H1 (cell line): ENCODE measurements at regions not wholly inside any gene's neighbourhood (a gene's known extent, or its start where the extent isn't known, plus 50 kb on each side); places are given as distances from the start of the nearest gene placed in this dataset.

Source experiments
- SIX5 ChIP-seq: IDR thresholded peaks from 2 replicates; pipeline ENCODE4 v1.6.1; 2011; ENCODE audit warnings: mild to moderate bottlenecking, low read depth, low read length
- SP1 ChIP-seq: IDR thresholded peaks from 2 replicates; pipeline ENCODE4 v1.6.1; 2011; ENCODE audit warnings: low read depth, low read length

- TF ChIP-seq SIX5: no peak
- no peak for TF ChIP-seq SP1
Observed at GRCh38 chr15:31598620-31599019, 272.0 kb downstream of the KLF13 start.
